ENCODE measurements at regions not wholly inside any gene's neighbourhood (a gene's known extent, or its start where the extent isn't known, plus 50 kb on each side); places are given as distances from the start of the nearest gene placed in this dataset.

DNA sequence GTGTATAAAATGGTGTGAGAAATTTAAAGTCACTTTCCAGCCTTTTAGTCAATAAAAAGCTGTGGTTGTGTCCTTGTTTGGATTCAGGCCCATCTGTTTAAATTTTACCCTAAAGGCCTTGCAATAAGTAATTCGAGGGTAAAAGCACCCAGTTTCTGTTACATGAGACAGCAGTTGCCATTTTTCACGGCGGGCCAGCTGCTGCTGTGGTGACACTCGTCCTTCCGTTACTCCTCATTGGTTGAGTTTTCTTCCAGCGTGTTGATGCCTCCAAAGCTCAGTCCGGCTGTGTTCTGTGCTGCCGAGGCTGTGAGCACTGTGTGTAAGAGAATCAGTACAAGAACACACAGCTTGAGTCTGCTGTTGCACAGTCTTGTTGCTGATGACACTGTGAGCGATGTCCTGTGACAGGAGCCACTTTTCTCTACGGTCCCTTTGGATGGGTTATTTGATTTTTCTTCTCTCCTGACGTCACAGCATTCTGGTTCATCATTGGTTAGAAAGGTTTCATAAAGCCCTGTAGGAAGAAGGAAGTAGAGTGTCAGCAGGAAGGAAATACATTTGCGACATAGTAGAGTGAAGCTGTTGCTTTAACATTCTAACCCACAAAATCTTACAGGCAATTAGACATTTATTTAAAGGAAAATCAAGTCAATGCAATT, 602.5 kb upstream of the ARGLU1 start:
- DNase-seq (ENCODE audit: extremely low read depth in 1 of 2, low read depth in 1 of 2) = no peak

DNA sequence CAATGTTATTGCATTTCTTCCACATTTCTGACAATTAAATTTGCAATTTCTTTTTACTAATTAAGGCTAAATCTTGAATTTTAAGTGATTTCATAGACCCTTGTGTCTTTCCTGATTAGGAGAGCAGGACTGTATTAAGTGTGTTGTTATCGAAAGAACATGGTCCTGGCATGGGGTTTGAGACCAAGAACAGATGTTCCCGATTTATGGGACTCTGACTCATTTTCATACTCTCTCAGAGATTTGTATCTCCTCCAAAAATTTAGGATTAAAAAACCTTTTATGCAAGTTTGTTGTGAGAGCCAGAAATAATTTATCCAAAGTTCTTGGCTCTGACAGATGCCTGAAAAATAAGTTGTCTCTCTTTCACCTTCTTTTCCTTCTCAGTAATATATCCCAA, 589.3 kb upstream of the ARGLU1 start:
- DNase-seq (ENCODE audit: extremely low read depth in 1 of 2, low read depth in 1 of 2) = no peak

DNA sequence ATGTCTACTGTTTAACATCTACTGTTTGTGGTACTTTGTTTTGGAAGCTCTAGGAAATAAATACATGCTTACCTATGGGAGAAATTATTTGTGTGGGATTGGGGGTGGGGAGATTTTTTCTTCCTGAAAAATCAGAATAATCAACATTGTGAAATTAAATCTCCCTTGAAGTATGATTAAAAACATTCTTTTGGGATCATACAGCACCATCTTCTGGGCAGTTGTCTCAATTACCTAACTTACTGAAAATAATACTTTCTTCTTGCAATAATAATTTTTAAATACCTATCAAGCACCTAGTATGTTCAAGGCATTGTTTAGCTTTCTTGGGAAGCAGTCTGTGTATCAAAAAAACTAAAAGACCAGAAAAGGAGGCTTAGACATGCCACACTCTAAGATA, 576.5 kb upstream of the ARGLU1 start:
- DNase-seq (ENCODE audit: extremely low read depth in 1 of 2, low read depth in 1 of 2) = no peak

DNA sequence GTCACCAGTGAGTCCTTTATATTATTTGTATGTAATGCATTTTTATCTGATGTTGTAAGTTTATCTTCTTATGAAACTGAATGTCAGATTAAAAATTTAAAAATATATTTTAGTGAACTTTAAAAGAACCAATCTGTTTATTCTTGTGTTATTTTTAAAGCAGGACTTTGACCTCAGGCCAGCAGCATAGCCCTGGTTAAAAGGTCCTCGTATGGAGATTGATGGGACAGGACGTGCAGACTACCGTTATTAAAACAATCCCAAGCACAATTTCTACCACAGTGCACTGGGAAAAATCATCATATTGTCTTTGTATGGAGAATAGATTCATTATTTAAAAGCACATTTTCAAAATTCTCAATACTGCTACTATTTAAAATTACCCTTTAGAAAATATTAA, 573.8 kb upstream of the ARGLU1 start:
- DNase-seq (ENCODE audit: extremely low read depth in 1 of 2, low read depth in 1 of 2) = no peak

DNA sequence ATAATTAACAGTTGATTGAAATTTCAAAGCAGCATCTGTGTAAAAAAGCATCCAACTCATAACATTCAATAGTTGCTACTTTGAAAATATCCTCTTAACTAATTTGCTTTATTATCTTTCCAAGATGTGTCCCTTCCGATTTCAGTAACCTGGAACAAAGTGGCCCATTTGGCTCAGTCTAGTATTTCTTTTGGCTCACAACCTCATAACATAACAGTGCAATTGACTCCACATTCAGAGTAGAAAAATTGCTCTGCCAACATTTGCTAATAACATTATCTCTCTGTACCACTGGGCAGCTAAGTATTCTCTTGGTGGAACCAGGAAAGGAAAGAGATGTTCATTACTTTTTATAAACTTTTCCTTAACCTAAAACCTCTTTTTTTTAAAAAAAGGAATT, 571.1 kb upstream of the ARGLU1 start:
- DNase-seq (ENCODE audit: extremely low read depth in 1 of 2, low read depth in 1 of 2) = no peak

DNA sequence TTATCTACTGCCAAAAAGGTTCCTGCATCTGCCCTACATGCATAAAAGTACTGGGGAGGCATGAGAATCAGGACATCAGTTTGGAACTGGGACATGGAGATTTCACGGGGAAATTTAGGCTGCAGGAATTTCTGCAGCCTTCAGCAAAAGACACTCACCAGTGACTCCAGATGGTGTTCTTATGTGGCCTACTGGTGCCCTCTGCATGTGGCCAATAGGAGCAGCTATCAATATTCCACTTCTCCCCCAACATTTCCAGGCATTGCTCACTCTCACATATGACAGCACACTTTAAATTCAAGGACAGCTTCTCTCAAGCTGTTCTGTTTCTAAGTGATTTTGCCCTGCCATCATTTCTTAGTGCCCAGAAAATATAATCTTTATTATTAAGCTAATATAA, 570.5 kb upstream of the ARGLU1 start:
- DNase-seq (ENCODE audit: extremely low read depth in 1 of 2, low read depth in 1 of 2) = no peak

GRCh38 chr13:107133950-107134349, 566.0 kb upstream of the ARGLU1 start:
- no peak for DNase-seq (ENCODE audit: extremely low read depth in 1 of 2, low read depth in 1 of 2)

DNA sequence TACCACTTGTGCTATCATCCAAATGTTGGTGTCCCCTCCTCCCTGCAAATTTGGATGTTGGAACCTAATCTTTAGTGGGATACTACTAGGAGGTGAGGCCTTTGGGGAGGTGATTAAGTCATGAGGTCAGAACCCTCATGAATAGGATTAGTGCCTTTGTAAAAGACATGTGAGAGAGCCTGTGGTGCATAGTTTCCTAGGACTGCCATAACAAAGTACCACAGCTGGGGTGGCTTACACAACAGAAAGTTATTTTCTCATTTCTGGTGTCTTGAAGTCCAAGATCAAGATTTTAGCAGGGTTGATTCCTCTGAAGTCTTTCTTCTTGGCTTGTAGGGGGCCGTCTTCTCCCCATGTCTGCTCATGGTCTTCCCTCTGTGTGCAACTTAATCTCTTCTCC, 562.6 kb upstream of the ARGLU1 start:
- DNase-seq (ENCODE audit: extremely low read depth in 1 of 2, low read depth in 1 of 2) = no peak

- no peak for DNase-seq (ENCODE audit: extremely low read depth in 1 of 2, low read depth in 1 of 2)
Observed at GRCh38 chr13:107124730-107125129, 556.8 kb upstream of the ARGLU1 start.

- no peak for DNase-seq (ENCODE audit: extremely low read depth in 1 of 2, low read depth in 1 of 2)
Observed at GRCh38 chr13:107124129-107124718, 556.3 kb upstream of the ARGLU1 start.

DNA sequence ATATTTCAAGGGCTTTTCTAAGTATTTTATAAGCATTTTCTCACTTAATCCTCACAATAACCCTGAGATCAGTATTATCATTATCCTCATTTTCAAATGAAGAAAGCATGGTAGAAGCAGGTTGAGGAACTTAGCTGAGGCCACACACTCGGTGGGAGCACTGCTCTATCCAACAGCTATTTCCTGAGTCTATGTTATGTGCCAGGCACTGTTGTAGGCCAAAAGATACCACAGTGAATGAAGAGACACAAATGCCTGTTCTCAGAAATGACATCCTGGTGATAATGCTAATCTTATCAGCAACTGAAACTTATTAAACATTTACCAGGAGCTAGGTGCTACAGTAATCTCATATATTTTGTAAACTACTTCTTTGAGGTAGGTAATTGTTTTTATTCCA, 553.9 kb upstream of the ARGLU1 start:
- DNase-seq (ENCODE audit: extremely low read depth in 1 of 2, low read depth in 1 of 2) = no peak

GRCh38 chr13:107119989-107120881, 552.3 kb upstream of the ARGLU1 start:
- no peak for DNase-seq (ENCODE audit: extremely low read depth in 1 of 2, low read depth in 1 of 2)

- DNase-seq (ENCODE audit: extremely low read depth in 1 of 2, low read depth in 1 of 2) = no peak
Observed at GRCh38 chr13:107118506-107118905, 550.6 kb upstream of the ARGLU1 start.

DNA sequence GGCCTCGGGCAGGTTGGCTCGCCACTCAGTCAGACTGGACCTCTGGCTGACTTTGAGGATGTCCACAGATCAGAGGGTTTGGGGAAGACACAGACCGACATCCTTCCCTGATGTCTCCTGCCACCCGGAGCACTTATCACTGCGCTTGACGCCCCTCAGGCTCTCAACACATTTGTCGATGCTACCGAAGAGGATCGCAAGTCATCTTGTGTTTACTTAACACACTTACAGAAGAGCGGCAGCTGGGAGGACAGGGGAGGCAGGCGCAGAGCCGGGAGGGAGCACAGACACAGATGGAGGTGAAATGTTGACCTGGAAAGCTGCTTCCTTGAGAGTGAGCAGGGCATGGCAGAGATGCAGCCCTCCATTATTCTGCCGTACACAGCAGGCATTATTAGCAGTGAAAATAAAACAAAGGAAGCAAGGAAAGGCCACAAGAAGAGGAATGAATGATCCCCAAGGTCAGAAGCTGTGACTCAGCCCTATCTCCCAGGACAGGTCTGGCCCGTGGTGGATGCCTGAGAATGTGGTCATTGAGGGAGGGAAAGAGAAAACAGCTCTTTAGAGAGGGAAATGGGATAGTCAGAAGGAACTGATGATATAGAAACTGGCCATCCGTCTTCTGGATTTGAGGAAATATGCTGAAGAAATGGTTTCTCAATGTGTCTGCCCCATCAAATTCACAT, 549.5 kb upstream of the ARGLU1 start:
- no peak for DNase-seq (ENCODE audit: extremely low read depth in 1 of 2, low read depth in 1 of 2)

DNA sequence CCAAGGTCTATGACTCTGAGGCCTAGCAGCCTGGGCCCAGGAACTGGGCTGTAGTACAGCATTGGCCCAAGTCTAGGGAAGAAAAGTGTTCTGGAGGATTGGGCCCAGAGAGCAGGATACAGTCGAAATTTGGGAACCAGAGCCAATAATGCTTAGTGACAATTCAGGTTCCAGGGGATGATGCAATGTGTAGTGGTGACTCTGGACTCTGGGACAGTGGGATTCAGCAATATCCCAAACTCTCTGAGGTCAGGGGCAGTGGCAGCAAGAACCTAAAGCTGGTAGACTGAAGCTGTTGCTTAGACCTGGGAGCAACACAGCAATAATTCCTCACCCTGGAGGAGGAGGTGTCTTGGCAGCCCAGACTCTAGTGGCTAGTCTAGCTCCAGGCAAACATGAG, 545.5 kb upstream of the ARGLU1 start:
- DNase-seq (ENCODE audit: extremely low read depth in 1 of 2, low read depth in 1 of 2) = no peak

- no peak for DNase-seq (ENCODE audit: extremely low read depth in 1 of 2, low read depth in 1 of 2)
Observed at GRCh38 chr13:107111248-107111647, 543.3 kb upstream of the ARGLU1 start.

GRCh38 chr13:107104631-107105030, 536.7 kb upstream of the ARGLU1 start:
- DNase-seq (ENCODE audit: extremely low read depth in 1 of 2, low read depth in 1 of 2) = no peak

GRCh38 chr13:107102676-107103075, 534.7 kb upstream of the ARGLU1 start:
- no peak for DNase-seq (ENCODE audit: extremely low read depth in 1 of 2, low read depth in 1 of 2)

DNA sequence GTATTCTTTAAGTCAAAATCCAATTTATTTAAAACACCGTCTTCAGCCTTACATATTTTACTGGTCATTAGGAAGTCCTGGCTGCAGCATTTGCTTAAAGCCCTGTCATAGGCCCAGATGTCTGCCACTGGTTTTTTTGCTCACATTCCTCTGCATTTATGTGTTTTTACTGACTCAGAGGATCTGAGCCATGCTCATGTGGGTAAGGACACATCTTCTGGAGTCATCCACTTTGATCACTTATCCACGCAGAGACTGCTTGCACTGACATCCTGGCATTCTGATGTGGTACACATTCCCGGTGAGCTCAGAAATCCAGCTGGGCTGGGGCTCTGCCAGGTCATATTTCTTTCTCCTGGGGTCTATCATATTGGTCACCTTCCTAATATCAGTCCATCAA, 531.7 kb upstream of the ARGLU1 start:
- DNase-seq (ENCODE audit: extremely low read depth in 1 of 2, low read depth in 1 of 2) = no peak

DNA sequence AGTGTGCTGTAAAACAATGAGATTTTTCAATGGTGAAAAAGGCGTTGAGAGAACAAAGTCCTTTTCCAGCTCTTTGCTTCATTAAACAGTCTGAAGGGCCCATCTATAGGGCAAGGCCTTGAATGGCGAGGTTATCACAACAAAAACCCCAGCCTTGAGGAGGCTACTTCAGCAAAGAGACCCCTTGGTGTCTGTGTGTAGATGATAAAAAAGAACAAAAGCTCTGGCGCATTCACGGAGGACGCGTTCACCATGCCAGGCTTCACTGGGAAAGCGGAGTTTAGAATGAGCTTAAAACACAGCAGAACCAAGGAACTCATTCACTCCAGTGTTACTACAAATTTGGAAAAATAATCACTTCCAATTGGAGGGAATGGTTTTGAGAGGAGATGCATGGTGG, 530.0 kb upstream of the ARGLU1 start:
- DNase-seq (ENCODE audit: extremely low read depth in 1 of 2, low read depth in 1 of 2) = no peak

DNA sequence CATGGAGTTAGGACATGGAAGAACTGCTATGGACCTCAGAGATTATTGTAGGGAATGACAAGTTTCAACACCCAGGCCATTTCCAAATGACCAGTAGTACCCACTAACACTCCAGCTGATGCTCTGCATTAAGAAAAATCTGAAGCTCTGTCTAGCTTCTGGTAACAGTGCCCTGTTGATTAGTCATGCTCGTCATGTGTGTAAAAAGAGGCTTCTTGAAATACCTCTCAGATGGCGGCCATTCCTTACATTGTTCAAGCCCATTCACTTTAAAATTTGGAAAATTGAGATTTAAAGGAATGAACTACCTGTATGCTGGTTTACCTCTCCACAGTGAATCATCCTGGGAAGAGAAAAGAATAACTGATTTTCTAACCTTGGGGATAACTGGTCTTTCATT, 527.9 kb upstream of the ARGLU1 start:
- no peak for DNase-seq (ENCODE audit: extremely low read depth in 1 of 2, low read depth in 1 of 2)

DNA sequence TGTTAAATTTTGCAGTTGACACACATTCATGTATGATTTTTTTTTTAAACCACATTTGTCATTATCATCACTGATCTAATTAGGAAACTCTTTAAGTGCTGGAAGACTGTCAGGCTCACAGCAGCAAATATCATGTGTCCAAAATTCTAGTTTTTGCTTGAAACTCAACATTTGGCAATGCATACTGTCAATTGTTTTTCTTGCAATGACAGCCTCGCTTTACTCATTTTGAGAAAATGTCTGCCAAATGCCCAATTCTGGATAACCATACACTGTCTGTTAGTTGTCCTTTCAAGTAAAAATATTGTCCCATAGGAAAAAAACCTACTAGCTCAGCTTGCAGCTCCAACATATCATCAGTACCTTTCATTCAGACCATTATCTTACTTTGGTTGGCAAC, 523.9 kb upstream of the ARGLU1 start:
- no peak for DNase-seq (ENCODE audit: extremely low read depth in 1 of 2, low read depth in 1 of 2)
